HG02938 (cell line): ENCODE measurements at regions not wholly inside any gene's neighbourhood (a gene's known extent, or its start where the extent isn't known, plus 50 kb on each side); places are given as distances from the start of the nearest gene placed in this dataset.
"Not testable (repeated sequence)": the region's sequence is repeated elsewhere in the genome, so short reads cannot be mapped to it uniquely, and the experiment has no call there.

ENCODE experiments used
- ATAC-seq: cut with Tn5 transposase; IDR thresholded peaks from one replicate; pipeline ENCODE4 v1.9.1; 2021; ENCODE audit warnings: mild to moderate bottlenecking, moderate library complexity; ENCODE audit not compliant: unreplicated experiment

DNA sequence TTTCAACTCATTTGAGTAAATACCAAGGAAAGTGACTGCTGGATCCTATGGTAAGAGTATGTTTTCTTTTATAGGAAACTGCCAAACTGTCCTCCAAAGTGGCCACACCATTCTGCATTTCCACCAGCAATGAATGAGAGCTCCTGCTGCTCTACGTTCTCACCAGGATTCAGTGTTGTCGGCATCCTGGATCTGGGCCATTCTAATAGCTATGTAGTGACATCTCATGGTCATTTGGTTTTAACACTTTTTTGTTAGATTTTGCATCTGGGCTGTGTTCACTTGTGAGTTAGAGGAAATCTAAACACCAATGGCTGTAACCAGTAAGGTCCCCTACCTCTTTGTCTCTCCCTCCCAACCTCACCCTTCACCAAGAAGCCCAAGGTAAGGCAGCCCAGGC, 115.9 kb downstream of the ATPSCKMT start:
- no peak for ATAC-seq

DNA sequence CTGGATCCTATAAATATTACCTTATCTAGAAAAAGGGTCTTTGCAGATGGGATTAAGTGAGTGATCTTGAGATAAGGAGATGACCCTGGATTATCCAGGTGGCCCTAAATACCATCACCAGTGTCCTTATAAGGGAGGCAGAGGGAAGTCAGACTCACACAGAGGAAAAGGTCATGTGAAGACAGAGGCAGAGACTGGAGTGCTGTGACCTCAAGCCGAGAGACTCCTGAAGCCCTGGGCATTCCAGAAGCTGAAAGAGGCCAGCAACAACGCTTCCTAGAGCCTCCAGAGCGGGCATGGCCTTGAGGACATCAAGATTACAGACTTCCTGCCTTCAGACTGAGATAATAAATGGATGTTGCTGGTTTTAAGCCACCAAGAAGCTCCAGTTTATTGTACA, 118.8 kb downstream of the ATPSCKMT start:
- no peak for ATAC-seq

DNA sequence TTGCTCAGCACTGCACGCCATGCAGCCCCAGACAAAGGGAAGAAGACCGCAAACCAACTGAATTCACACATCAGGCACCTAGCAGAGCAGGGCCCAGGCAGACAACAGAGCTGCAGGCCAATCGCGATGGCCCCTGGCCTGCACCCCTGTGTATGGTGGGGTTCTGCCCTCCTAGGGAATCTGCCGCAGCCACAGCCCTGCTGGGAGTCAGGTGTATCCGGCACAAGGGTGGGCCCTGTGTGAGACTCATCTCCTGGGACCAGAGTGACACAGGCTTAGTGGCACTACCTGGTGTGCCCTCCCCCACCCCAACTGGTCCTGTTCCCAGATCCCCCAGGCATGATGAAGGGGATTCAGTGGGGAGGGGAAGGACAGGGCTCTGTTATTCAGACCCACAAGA, 122.8 kb downstream of the ATPSCKMT start:
- ATAC-seq: no peak

GRCh38 chr5:10125116-10125515, 124.6 kb downstream of the ATPSCKMT start:
- no peak for ATAC-seq

DNA sequence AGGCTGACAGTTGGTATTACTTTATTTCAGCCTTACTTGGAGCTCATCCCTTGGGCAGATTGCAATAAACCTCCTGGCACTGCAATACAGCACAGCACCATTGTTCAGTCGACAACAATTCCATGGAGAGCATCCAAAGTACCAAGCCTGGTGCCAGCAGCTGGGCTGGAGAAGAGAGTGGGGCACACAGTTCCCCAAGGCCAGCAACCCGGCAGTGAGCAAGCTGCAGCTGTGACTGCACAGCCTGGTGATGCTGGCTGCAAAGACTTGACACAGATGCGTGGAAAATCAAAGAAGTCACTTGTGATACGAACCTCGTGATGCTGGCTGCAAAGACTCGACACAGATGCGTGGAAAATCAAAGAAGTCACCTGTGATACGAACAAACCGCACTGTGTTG, 125.4 kb downstream of the ATPSCKMT start:
- ATAC-seq: no peak

GRCh38 chr5:10123254-10123989, 126.3 kb downstream of the ATPSCKMT start:
- no peak for ATAC-seq

- ATAC-seq: no peak
Observed at GRCh38 chr5:10122076-10122726, 127.5 kb downstream of the ATPSCKMT start.

GRCh38 chr5:10120934-10121333, 128.8 kb downstream of the ATPSCKMT start:
- ATAC-seq: no peak

DNA sequence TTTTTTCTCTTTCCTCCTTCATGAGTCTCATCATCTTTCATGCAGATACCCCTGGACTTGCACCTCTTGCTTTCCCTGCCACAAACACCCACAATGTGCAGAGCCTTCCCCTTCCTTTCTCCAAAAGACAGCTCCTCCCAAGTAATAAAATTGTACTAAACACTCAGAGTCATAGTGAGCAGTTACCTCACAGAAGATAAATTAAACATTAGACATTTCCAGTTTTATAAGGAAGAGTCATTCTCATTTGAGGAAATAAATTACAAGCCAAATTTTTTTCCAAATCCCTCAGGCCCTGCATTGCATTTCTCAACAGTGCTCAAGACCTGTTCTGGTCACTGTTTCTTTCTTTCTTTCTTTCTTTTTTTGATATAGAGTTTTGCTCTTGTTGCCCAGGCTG, 131.5 kb downstream of the ATPSCKMT start:
- ATAC-seq: no peak

DNA sequence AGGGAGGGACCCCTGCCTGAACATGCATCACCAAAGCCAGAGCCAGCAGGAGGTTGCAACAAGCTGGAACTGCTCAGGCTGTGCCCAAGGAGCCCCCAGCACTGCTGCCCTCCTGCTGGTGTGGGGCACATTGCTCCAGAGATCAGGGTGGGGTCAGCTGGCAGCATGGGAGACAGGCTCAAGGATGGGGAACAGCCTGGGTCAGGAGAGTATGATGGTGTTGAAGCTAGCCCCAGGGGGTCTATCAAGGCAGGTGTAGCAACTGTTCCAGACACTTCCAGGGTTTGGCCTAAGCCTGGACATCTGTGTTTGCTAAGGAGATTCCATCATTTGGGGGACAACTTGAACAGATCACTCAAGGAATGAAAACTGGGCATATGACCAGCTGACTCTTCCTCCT, 133.1 kb downstream of the ATPSCKMT start:
- ATAC-seq: no peak

DNA sequence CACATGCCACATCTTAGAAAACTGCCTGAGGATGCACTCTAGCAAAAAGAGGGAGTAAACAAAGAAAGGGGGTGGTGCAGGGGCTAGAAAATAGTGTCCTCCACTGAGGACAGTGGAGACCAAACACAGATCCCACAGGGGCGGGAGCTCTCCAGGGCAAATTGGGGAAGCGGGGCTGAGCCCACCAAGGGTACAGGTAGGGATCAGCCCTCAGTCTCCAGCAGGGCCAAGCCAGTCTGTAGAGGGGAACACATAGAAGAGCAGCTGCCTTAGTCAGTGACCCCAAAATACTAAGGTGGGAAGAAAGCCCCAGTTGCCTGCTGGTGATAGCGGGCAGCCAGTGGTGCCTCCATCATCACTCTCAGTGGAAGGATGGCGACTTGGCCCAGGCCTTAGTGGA, 134.0 kb downstream of the ATPSCKMT start:
- ATAC-seq: no peak

DNA sequence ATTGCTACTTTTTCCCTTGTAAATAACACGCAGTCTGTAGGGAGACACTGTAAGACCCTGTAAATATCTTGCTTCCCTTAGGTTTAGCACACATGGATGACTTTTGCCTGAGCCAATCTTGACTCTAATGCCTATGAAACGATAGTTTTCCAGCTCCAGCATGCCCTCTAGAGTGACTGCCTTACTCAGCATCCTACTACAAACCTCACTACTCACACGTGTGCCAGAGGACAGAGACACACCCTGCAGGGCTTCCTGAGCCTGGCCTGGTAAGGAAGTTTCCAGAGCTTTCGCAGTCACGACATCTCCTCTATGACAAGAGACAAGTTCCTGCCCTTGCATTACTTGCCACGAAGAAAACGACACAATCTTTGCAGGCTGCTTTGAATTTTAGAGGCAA, 138.1 kb downstream of the ATPSCKMT start:
- peak; percentile 50 for ATAC-seq

GRCh38 chr5:10110228-10110627, 139.5 kb downstream of the ATPSCKMT start:
- no peak for ATAC-seq

GRCh38 chr5:10109299-10109698, 140.4 kb downstream of the ATPSCKMT start:
- ATAC-seq: no peak

GRCh38 chr5:10106806-10107205, 142.9 kb downstream of the ATPSCKMT start:
- ATAC-seq: no peak

GRCh38 chr5:10106285-10106684, 143.4 kb downstream of the ATPSCKMT start:
- no peak for ATAC-seq

GRCh38 chr5:10102706-10103497, 146.8 kb downstream of the ATPSCKMT start:
- ATAC-seq: no peak

GRCh38 chr5:10102235-10102634, 147.5 kb downstream of the ATPSCKMT start:
- not testable (repeated sequence) for ATAC-seq

- no peak for ATAC-seq
Observed at GRCh38 chr5:10099548-10099947, 150.1 kb downstream of the ATPSCKMT start.

DNA sequence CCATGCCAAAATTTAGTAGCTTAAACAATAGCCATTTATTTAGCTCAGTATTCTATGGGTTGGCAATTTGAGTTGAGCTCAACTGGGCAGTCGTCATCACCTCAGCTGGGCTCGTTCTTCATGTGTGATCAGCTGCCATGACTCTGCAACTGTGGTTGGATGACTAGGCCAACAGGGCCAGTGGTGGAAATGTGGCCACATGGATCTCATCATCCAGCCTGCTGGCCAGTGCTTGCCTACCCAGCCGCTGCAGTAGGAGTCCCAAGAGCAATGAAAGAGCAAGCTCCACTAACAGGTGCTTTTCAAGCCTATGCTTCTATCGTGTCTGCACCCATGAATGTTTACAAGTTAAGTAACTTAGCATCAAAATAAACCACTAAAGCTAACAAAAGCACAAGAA, 158.0 kb downstream of the ATPSCKMT start:
- no peak for ATAC-seq

GRCh38 chr5:10090074-10090473, 159.6 kb downstream of the ATPSCKMT start:
- no peak for ATAC-seq

DNA sequence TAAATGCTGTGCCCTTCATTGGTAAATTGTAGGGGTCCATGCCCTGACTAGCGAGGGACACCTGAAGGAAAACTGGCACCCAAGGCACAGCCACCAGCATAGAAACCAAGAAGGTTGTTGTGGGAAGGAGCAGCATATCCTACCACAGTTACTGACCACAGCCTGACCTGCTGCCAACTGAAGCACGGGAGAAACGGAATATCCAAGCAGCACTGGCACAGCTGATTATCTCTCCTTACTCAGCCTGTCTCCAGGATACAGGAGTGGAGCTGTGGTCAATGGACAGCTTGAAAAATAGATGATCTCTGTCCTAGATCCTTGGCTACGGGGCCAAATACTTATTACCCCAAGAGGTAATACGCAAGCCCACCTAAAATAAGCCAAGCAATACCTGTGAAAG, 164.5 kb downstream of the ATPSCKMT start:
- no peak for ATAC-seq
